ENCODE measurements at regions not wholly inside any gene's neighbourhood (a gene's known extent, or its start where the extent isn't known, plus 50 kb on each side); places are given as distances from the start of the nearest gene placed in this dataset.

DNA sequence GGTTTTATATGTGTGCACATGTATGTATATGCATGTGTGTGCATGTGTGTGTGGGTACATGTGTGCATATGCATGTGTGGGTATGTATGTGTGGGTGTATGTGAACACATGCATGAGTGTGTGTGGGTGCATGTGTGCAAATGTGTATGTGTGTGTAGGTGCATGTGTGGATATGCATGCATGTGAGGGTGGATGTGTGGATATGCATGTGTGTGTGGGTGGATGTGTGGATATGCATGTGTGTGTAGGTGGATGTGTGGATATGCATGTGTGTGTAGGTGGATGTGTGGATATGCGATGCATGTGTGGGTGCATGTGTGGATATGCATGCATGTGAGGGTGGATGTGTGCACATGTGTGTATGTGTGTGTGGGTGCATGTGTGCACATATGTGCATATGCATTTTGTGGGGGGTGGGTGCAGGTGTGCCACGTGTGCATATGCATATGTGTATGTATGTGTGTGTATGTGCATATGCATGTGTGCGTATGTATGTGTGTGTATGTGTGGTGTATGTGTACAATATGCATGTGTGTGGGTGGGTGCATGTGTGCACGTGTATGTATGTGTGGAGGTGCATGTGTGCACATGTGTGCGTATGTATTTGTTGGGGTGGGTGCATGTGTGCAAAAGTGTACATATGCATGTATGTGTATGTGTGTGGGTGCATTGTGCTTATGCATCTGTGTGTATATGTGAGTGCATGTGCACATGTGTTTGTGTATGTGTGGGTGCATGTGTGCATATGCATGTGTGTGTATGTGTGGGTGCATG is 144.2 kb downstream of the GAS1 start:
- ChIA-PET CTCF (no interaction called here), POLR2A (no interaction called here)
- Histone ChIP-seq H3K36me3 (ENCODE audit: control insufficient read depth in 2 of 2, extremely low read depth in 1 of 2, insufficient read depth in 1 of 2, low read length in 1 of 2) (no peaks in the 10 kb centered on the region), H3K27me3 (replicated peaks in 1 of 2; ENCODE audit: control insufficient read depth in 2 of 2, extremely low read depth in 1 of 2, insufficient read depth in 2 of 2, low read length in 1 of 2) (peaks cover 0 to 9% of the 10 kb centered on the region in 2 experiments), H3K4me1 (ENCODE audit: control insufficient read depth in 1 of 2, extremely low read depth in 1 of 2, insufficient read depth in 2 of 2, low read length in 2 of 2) (no peaks in the 10 kb centered on the region), H3K27ac (ENCODE audit: low read length) (no peak overlapping the region), H3K4me3 (ENCODE audit: control insufficient read depth in 1 of 2, extremely low read depth in 1 of 2, low read length in 1 of 2) (no peak overlapping the region), H3K9me3 (no peaks in the 10 kb centered on the region)
- no peak for DNase-seq
- no peak overlapping the region for H3K27ac Mint-ChIP-seq
- 91% methylated on average over 5 of the region's 5 CpGs for WGBS (ENCODE audit: insufficient coverage)
- H3K9me3 Mint-ChIP-seq = peaks cover 0 to 10% (median 0%) of the 10 kb centered on the region in 3 donors
- no peaks in the 10 kb centered on the region for H3K36me3 Mint-ChIP-seq
- ATAC-seq (replicated peaks in 1 of 4) = no peak
- H3K4me1 Mint-ChIP-seq = no peaks in the 10 kb centered on the region
- H3K4me3 Mint-ChIP-seq = no peak overlapping the region
- peaks cover 2 to 11% of the 10 kb centered on the region in 2 donors for H3K27me3 Mint-ChIP-seq

DNA sequence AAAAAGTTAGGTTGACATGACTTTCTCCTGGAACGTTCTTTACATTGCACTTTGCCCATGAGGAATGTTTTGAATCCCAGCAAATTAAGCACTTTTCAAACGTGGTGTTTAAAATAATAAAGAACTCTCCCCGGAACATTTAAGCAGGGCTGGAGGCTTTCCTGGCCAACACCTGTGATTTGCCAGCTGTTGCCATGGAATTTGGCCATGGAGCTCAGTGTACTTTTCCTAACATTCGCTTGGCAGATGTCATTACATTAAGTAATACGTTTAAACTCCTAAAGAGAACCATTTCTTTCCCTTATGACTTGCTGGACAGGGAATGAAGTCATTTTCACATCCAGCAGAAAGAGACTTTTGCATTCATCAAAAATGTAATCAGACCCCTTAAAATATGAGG is 146.1 kb downstream of the GAS1 start:
- peaks cover 2 to 12% of the 10 kb centered on the region in 2 donors for H3K27me3 Mint-ChIP-seq
- H3K4me1 Mint-ChIP-seq = no peaks in the 10 kb centered on the region
- no peaks in the 10 kb centered on the region for H3K4me1 ChIP-seq (ENCODE audit: control insufficient read depth in 1 of 2, extremely low read depth in 1 of 2, insufficient read depth in 2 of 2, low read length in 2 of 2)
- no peak overlapping the region for H3K4me3 ChIP-seq (ENCODE audit: control insufficient read depth in 1 of 2, extremely low read depth in 1 of 2, low read length in 1 of 2)
- no peaks in the 10 kb centered on the region for H3K36me3 Mint-ChIP-seq
- H3K27me3 ChIP-seq (replicated peaks in 1 of 2; ENCODE audit: control insufficient read depth in 2 of 2, extremely low read depth in 1 of 2, insufficient read depth in 2 of 2, low read length in 1 of 2) = peaks cover 0 to 7% of the 10 kb centered on the region in 2 experiments
- no peaks in the 10 kb centered on the region for H3K9me3 ChIP-seq
- ATAC-seq (replicated peaks in 1 of 4) = no peak
- no peak overlapping the region for H3K27ac Mint-ChIP-seq
- H3K36me3 ChIP-seq (ENCODE audit: control insufficient read depth in 2 of 2, extremely low read depth in 1 of 2, insufficient read depth in 1 of 2, low read length in 1 of 2) = no peaks in the 10 kb centered on the region
- DNase-seq = no peak
- H3K27ac ChIP-seq (ENCODE audit: low read length) = no peak overlapping the region
- 56% methylated on average over 2 of the region's 5 CpGs for WGBS (ENCODE audit: insufficient coverage)
- H3K4me3 Mint-ChIP-seq = no peak overlapping the region
- CTCF ChIA-PET = no interaction called here
- POLR2A ChIA-PET = no interaction called here
- peaks cover 0 to 10% (median 0%) of the 10 kb centered on the region in 3 donors for H3K9me3 Mint-ChIP-seq

DNA sequence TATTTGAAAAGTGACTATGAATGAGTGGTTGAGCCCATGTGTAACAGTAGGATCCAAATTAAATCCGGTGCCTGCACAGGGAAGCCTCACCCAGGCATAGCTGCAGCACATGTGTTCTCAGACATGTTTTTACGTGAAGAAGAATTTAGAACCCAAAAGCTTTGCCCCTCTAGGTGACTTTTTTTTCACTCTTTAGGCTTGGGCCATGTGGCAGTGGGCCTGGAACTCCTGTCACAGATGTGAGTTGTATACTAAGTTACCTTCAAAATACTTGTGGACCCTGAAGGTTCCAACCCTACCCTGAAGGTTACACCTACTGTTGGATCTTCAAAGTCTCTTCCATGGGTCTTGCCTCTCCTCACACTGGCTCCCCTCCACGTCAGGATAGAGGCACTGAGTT is 146.6 kb downstream of the GAS1 start:
- CTCF ChIA-PET = no interaction called here

DNA sequence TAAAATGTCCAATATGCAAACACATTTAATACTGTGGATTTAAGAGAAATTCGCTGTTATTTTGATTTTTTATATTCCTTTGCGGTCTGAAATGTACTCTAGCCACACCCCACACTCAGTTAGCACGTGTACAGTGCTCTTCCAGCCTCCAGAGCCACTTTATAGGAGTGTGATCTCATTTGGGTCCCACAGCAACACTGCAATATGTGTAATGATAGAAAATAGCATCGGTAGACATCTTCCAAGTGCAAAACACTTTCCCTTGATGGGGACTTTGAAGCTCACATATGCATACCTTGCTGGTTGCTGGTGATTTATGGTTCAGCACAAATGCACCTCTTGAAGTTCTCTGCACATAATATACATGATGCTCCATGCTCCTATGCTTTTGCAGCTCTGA is 148.3 kb downstream of the GAS1 start:
- H3K27me3 Mint-ChIP-seq = peaks cover 5 to 12% of the 10 kb centered on the region in 2 donors
- WGBS (ENCODE audit: insufficient coverage) = no CpG with 5 or more reads among the region's 4 CpGs
- H3K27ac Mint-ChIP-seq = no peak overlapping the region
- ChIA-PET CTCF (no interaction called here), POLR2A (no interaction called here)
- no peak for DNase-seq
- peaks cover 0 to 10% (median 0%) of the 10 kb centered on the region in 3 donors for H3K9me3 Mint-ChIP-seq
- H3K36me3 ChIP-seq (ENCODE audit: control insufficient read depth in 2 of 2, extremely low read depth in 1 of 2, insufficient read depth in 1 of 2, low read length in 1 of 2) = no peaks in the 10 kb centered on the region
- no peak overlapping the region for H3K4me3 Mint-ChIP-seq
- H3K36me3 Mint-ChIP-seq = no peaks in the 10 kb centered on the region
- H3K4me3 ChIP-seq (ENCODE audit: control insufficient read depth in 1 of 2, extremely low read depth in 1 of 2, low read length in 1 of 2) = no peak overlapping the region
- no peaks in the 10 kb centered on the region for H3K4me1 Mint-ChIP-seq
- no peak for ATAC-seq (replicated peaks in 1 of 4)
- peaks cover 0 to 7% of the 10 kb centered on the region in 2 experiments for H3K27me3 ChIP-seq (replicated peaks in 1 of 2; ENCODE audit: control insufficient read depth in 2 of 2, extremely low read depth in 1 of 2, insufficient read depth in 2 of 2, low read length in 1 of 2)
- no peaks in the 10 kb centered on the region for H3K9me3 ChIP-seq
- H3K4me1 ChIP-seq (ENCODE audit: control insufficient read depth in 1 of 2, extremely low read depth in 1 of 2, insufficient read depth in 2 of 2, low read length in 2 of 2) = no peaks in the 10 kb centered on the region
- H3K27ac ChIP-seq (ENCODE audit: low read length) = no peak overlapping the region

More for the DNA sequence above, 146.6 kb downstream of the GAS1 start:
- POLR2A ChIA-PET = no interaction called here
- no peak for DNase-seq
- no peaks in the 10 kb centered on the region for H3K4me1 ChIP-seq (ENCODE audit: control insufficient read depth in 1 of 2, extremely low read depth in 1 of 2, insufficient read depth in 2 of 2, low read length in 2 of 2)
- no peaks in the 10 kb centered on the region for H3K9me3 ChIP-seq
- Mint-ChIP-seq H3K27me3 (peaks cover 2 to 12% of the 10 kb centered on the region in 2 donors), H3K36me3 (no peaks in the 10 kb centered on the region), H3K4me1 (no peaks in the 10 kb centered on the region), H3K9me3 (peaks cover 0 to 10% (median 0%) of the 10 kb centered on the region in 3 donors), H3K27ac (no peak overlapping the region), H3K4me3 (no peak overlapping the region)
- no peaks in the 10 kb centered on the region for H3K36me3 ChIP-seq (ENCODE audit: control insufficient read depth in 2 of 2, extremely low read depth in 1 of 2, insufficient read depth in 1 of 2, low read length in 1 of 2)
- no peak overlapping the region for H3K4me3 ChIP-seq (ENCODE audit: control insufficient read depth in 1 of 2, extremely low read depth in 1 of 2, low read length in 1 of 2)
- no peak for ATAC-seq (replicated peaks in 1 of 4)
- peaks cover 0 to 7% of the 10 kb centered on the region in 2 experiments for H3K27me3 ChIP-seq (replicated peaks in 1 of 2; ENCODE audit: control insufficient read depth in 2 of 2, extremely low read depth in 1 of 2, insufficient read depth in 2 of 2, low read length in 1 of 2)
- H3K27ac ChIP-seq (ENCODE audit: low read length) = no peak overlapping the region
- 46% methylated on average over 2 of the region's 3 CpGs for WGBS (ENCODE audit: insufficient coverage)

DNA sequence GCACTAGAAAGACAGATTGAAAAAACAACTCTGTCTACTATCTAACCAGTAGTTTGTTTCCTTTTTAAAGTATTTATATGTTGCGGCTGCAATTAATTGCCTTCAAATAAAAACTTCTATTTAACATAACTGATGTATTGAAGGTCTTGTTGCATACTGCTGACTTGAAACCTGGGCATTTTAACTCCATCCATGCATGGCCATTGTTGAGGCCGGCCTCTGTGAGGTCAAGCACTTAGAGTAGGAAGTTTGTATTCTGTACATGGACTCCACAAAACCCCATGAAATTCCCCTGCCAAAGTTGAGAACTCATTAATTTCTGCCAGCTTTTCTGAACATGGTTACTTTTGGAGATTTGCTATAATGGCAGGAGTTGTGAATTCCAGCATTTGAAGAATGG is 150.6 kb downstream of the GAS1 start:
- no peak overlapping the region for H3K4me3 ChIP-seq (ENCODE audit: control insufficient read depth in 1 of 2, extremely low read depth in 1 of 2, low read length in 1 of 2)
- Mint-ChIP-seq H3K9me3 (no peaks in the 10 kb centered on the region), H3K36me3 (no peaks in the 10 kb centered on the region), H3K4me3 (no peak overlapping the region), H3K27me3 (peaks cover 10 to 21% of the 10 kb centered on the region in 2 donors), H3K4me1 (no peaks in the 10 kb centered on the region), H3K27ac (no peak overlapping the region)
- CTCF ChIA-PET = no interaction called here
- H3K27ac ChIP-seq (ENCODE audit: low read length) = no peak overlapping the region
- no peaks in the 10 kb centered on the region for H3K4me1 ChIP-seq (ENCODE audit: control insufficient read depth in 1 of 2, extremely low read depth in 1 of 2, insufficient read depth in 2 of 2, low read length in 2 of 2)
- DNase-seq (no peak), ATAC-seq (replicated peaks in 1 of 4) (no peak)
- WGBS (ENCODE audit: insufficient coverage) = no CpG with 5 or more reads among the region's 2 CpGs
- H3K9me3 ChIP-seq = no peaks in the 10 kb centered on the region
- no peaks in the 10 kb centered on the region for H3K36me3 ChIP-seq (ENCODE audit: control insufficient read depth in 2 of 2, extremely low read depth in 1 of 2, insufficient read depth in 1 of 2, low read length in 1 of 2)
- peaks cover 0 to 7% of the 10 kb centered on the region in 2 experiments for H3K27me3 ChIP-seq (replicated peaks in 1 of 2; ENCODE audit: control insufficient read depth in 2 of 2, extremely low read depth in 1 of 2, insufficient read depth in 2 of 2, low read length in 1 of 2)
- POLR2A ChIA-PET = no interaction called here

DNA sequence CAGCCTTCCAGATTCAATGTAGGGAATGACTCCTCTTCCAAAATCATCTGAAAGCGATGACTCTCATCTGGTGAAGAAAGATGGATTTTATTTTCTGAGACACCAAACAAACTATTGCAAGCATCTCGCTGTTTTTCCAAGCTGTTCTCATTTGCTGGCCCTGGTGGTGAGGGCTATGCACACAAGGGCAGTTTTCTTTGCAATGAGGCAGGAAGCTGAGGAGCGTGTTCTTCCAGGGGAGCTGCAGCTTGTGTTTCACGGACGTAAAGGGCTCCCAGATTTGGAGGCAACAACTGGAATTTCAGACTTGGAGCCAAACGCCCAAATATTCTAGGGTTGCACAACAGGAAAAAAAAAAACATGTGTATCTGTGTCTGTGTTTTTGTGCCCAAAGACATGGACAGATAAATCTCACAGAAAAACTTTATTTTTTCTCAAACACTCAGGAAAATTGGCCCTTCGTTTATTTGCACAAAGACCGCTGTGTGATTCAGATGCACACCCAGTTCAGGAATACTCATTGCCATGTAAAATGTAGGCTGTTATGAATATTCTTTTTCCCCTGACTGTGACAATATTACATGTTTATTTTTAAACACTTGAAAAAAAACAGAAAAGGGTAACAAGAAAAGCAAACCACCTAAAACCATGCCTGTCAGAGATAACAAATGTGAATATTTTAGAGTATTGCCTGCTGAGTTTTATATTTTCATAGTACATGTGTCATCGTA is 151.3 kb downstream of the GAS1 start:
- POLR2A ChIA-PET = no interaction called here
- Mint-ChIP-seq H3K4me3 (no peak overlapping the region), H3K9me3 (no peaks in the 10 kb centered on the region), H3K27me3 (peaks cover 10 to 22% of the 10 kb centered on the region in 2 donors), H3K27ac (no peak overlapping the region), H3K4me1 (no peaks in the 10 kb centered on the region), H3K36me3 (no peaks in the 10 kb centered on the region)
- DNase-seq (no peak), ATAC-seq (replicated peaks in 1 of 4) (no peak)
- H3K4me3 ChIP-seq (ENCODE audit: control insufficient read depth in 1 of 2, extremely low read depth in 1 of 2, low read length in 1 of 2) = no peak overlapping the region
- H3K4me1 ChIP-seq (ENCODE audit: control insufficient read depth in 1 of 2, extremely low read depth in 1 of 2, insufficient read depth in 2 of 2, low read length in 2 of 2) = no peaks in the 10 kb centered on the region
- H3K27me3 ChIP-seq (replicated peaks in 1 of 2; ENCODE audit: control insufficient read depth in 2 of 2, extremely low read depth in 1 of 2, insufficient read depth in 2 of 2, low read length in 1 of 2) = peaks cover 0 to 11% of the 10 kb centered on the region in 2 experiments
- H3K9me3 ChIP-seq = no peaks in the 10 kb centered on the region
- H3K27ac ChIP-seq (ENCODE audit: low read length) = no peak overlapping the region
- no peaks in the 10 kb centered on the region for H3K36me3 ChIP-seq (ENCODE audit: control insufficient read depth in 2 of 2, extremely low read depth in 1 of 2, insufficient read depth in 1 of 2, low read length in 1 of 2)
- CTCF ChIA-PET = no interaction called here
- WGBS (ENCODE audit: insufficient coverage) = 50% methylated on average over 1 of the region's 9 CpGs
